KMS-11 (cell line): ENCODE measurements at regions not wholly inside any gene's neighbourhood (a gene's known extent, or its start where the extent isn't known, plus 50 kb on each side); places are given as distances from the start of the nearest gene placed in this dataset.

Source experiments
- H2AFZ ChIP-seq: fragments of 200-600 bp; sonication (generic); 2 replicates; pipeline ENCODE4 v1.6.1; 2016; ENCODE audit warnings: antibody characterized with exemption, mixed run types, low read depth
- H3K27ac ChIP-seq: fragments of 200-600 bp; sonication (generic); 2 replicates; pipeline ENCODE4 v1.6.1; 2016; ENCODE audit warnings: mild to moderate bottlenecking, mixed run types
- H3K27me3 ChIP-seq: fragments of 200-600 bp; sonication (generic); 2 replicates; pipeline ENCODE4 v1.6.1; 2017; ENCODE audit warnings: mild to moderate bottlenecking, low read depth, mixed run types, moderate library complexity; ENCODE audit not compliant: insufficient read depth
- H3K36me3 ChIP-seq: fragments of 200-600 bp; sonication (generic); 2 replicates; pipeline ENCODE4 v1.6.1; 2017; ENCODE audit warnings: mild to moderate bottlenecking, mixed run types; ENCODE audit not compliant: insufficient read depth
- H3K4me1 ChIP-seq: fragments of 200-600 bp; sonication (generic); 2 replicates; pipeline ENCODE4 v1.6.1; 2016; ENCODE audit warnings: mild to moderate bottlenecking, low read depth, mixed run types; ENCODE audit not compliant: poor library complexity, severe bottlenecking
- H3K4me2 ChIP-seq: fragments of 200-600 bp; sonication (generic); 2 replicates; pipeline ENCODE4 v1.7.0; 2016; ENCODE audit warnings: mild to moderate bottlenecking, mixed run types
- H3K4me3 ChIP-seq: fragments of 200-600 bp; sonication (generic); IDR thresholded peaks from 2 replicates; pipeline ENCODE4 v1.6.1; 2017; ENCODE audit warnings: low read depth, low read length, mixed read lengths; ENCODE audit not compliant: insufficient read depth
- H3K79me2 ChIP-seq: fragments of 200-600 bp; sonication (generic); 2 replicates; pipeline ENCODE4 v1.6.1; 2016; ENCODE audit warnings: low read depth, mixed run types; ENCODE audit not compliant: insufficient read depth
- H3K9ac ChIP-seq: fragments of 200-600 bp; sonication (generic); 2 replicates; pipeline ENCODE4 v1.6.1; 2016; ENCODE audit warnings: mild to moderate bottlenecking, mixed run types
- H4K20me1 ChIP-seq: fragments of 200-600 bp; sonication (generic); 2 replicates; pipeline ENCODE4 v1.6.1; 2016; ENCODE audit warnings: mild to moderate bottlenecking, mixed run types; ENCODE audit not compliant: insufficient read depth
- CTCF ChIP-seq: fragments of 200-600 bp; sonication (generic); conservative IDR thresholded peaks from 2 replicates; pipeline ENCODE4 v1.6.1; 2017; ENCODE audit warnings: low read depth, mild to moderate bottlenecking, antibody characterized with exemption, low read length, moderate library complexity, mixed read lengths

GRCh38 chr6:21798468-21798867 is 204.9 kb downstream of the SOX4 start:
- TF ChIP-seq CTCF = no peak
- Histone ChIP-seq H3K9ac (no peak overlapping the region), H3K4me1 (no peaks in the 10 kb centered on the region)

GRCh38 chr6:21800330-21800729 is 206.8 kb downstream of the SOX4 start:
- H3K9ac ChIP-seq = no peak overlapping the region
- no peak overlapping the region for H3K4me2 ChIP-seq
- no peaks in the 10 kb centered on the region for H3K36me3 ChIP-seq
- no peaks in the 10 kb centered on the region for H3K4me1 ChIP-seq
- H2AFZ ChIP-seq = no peak overlapping the region
- H3K27me3 ChIP-seq = no peaks in the 10 kb centered on the region
- H3K79me2 ChIP-seq = no peaks in the 10 kb centered on the region
- no peak overlapping the region for H3K27ac ChIP-seq
- no peak for TF ChIP-seq CTCF
- H3K4me3 ChIP-seq = no peak overlapping the region
- no peaks in the 10 kb centered on the region for H4K20me1 ChIP-seq

More at GRCh38 chr6:21798468-21798867, 204.9 kb downstream of the SOX4 start:
- Histone ChIP-seq H3K36me3 (no peaks in the 10 kb centered on the region), H2AFZ (no peak overlapping the region), H3K4me3 (no peak overlapping the region), H4K20me1 (no peaks in the 10 kb centered on the region), H3K27ac (no peak overlapping the region), H3K27me3 (no peaks in the 10 kb centered on the region), H3K79me2 (no peaks in the 10 kb centered on the region), H3K4me2 (no peak overlapping the region)

GRCh38 chr6:21800948-21801438 is 207.4 kb downstream of the SOX4 start:
- no peak overlapping the region for H3K4me2 ChIP-seq
- H3K27me3 ChIP-seq = no peaks in the 10 kb centered on the region
- no peak overlapping the region for H3K27ac ChIP-seq
- no peak overlapping the region for H2AFZ ChIP-seq
- H3K4me1 ChIP-seq = no peaks in the 10 kb centered on the region
- no peak overlapping the region for H3K9ac ChIP-seq
- no peaks in the 10 kb centered on the region for H3K36me3 ChIP-seq
- H4K20me1 ChIP-seq = no peaks in the 10 kb centered on the region
- no peak for TF ChIP-seq CTCF
- H3K79me2 ChIP-seq = no peaks in the 10 kb centered on the region
- no peak overlapping the region for H3K4me3 ChIP-seq

GRCh38 chr6:21801446-21802174 is 208.1 kb downstream of the SOX4 start:
- Histone ChIP-seq H3K27ac (no peak overlapping the region), H3K4me3 (no peak overlapping the region), H3K27me3 (no peaks in the 10 kb centered on the region), H2AFZ (no peak overlapping the region), H3K4me1 (no peaks in the 10 kb centered on the region), H3K4me2 (no peak overlapping the region), H3K79me2 (no peaks in the 10 kb centered on the region), H4K20me1 (no peaks in the 10 kb centered on the region), H3K36me3 (no peaks in the 10 kb centered on the region), H3K9ac (no peak overlapping the region)
- TF ChIP-seq CTCF = no peak
